ENCODE measurements at regions not wholly inside any gene's neighbourhood (a gene's known extent, or its start where the extent isn't known, plus 50 kb on each side); places are given as distances from the start of the nearest gene placed in this dataset.

DNA sequence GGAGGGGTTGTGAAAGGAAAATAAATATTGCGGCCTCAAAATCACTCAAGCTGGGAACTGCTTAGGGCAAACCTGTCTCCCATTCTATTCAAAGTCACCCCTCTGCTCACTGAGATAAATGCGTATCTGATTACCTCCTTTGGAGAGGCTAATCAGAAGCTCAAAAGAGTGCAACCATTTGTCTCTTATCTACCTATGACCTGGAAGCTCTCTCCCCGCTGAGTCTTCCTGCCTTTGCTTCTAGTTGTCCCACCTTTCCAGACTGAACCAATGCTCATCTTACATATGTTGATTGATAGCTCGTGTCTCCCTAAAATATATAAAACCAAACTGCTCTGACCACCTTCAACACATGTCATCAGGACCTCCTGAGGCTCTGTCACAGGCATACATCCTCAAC, 91.6 kb upstream of the CAMK1G start:
- TF ChIP-seq POLR2A (IDR thresholded peaks at IDR 0.05): no peak
- TF ChIP-seq, protein P1, sequence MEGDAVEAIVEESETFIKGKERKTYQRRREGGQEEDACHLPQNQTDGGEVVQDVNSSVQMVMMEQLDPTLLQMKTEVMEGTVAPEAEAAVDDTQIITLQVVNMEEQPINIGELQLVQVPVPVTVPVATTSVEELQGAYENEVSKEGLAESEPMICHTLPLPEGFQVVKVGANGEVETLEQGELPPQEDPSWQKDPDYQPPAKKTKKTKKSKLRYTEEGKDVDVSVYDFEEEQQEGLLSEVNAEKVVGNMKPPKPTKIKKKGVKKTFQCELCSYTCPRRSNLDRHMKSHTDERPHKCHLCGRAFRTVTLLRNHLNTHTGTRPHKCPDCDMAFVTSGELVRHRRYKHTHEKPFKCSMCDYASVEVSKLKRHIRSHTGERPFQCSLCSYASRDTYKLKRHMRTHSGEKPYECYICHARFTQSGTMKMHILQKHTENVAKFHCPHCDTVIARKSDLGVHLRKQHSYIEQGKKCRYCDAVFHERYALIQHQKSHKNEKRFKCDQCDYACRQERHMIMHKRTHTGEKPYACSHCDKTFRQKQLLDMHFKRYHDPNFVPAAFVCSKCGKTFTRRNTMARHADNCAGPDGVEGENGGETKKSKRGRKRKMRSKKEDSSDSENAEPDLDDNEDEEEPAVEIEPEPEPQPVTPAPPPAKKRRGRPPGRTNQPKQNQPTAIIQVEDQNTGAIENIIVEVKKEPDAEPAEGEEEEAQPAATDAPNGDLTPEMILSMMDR (IDR thresholded peaks at IDR 0.05): no peak
- TF ChIP-seq POLR2AphosphoS5 (IDR thresholded peaks at IDR 0.05): no peak
- TF ChIP-seq EP300 (IDR thresholded peaks at IDR 0.05; ENCODE audit: low read depth): no peak
